Activated CD4-positive, alpha-beta T cell treated with anti-CD3 and anti-CD28 coated beads for 36 hours (primary cell): ENCODE measurements at regions not wholly inside any gene's neighbourhood (a gene's known extent, or its start where the extent isn't known, plus 50 kb on each side); places are given as distances from the start of the nearest gene placed in this dataset.

ENCODE experiments used
- ATAC-seq: fragments of 200-7000 bp; cut with Tn5 transposase; one replicate; pipeline ENCODE4 v1.10.0; 2021; ENCODE audit warnings: mild to moderate bottlenecking, moderate library complexity
- CTCF ChIA-PET: fragments of 350-600 bp; sonication (Branson Sonifier 250); formaldehyde crosslinking; loops from one replicate; lab custom pipeline; 2021; ENCODE audit warnings: antibody characterized with exemption; lab: Charles Lee
- POLR2A ChIA-PET: fragments of 350-600 bp; sonication (Branson Sonifier 250); formaldehyde crosslinking; loops from one replicate; lab custom pipeline; 2021; ENCODE audit warnings: antibody characterized with exemption, inconsistent platforms; lab: Charles Lee
- DNase-seq: peaks from one replicate; pipeline ENCODE4 v3.0.0-alpha.2; 2020
- H3K27ac Mint-ChIP-seq: one replicate; pipeline ENCODE4 v1.8.0; 2021; ENCODE audit warnings: mixed read lengths
- H3K27me3 Mint-ChIP-seq: one replicate; pipeline ENCODE4 v1.8.0; 2021; ENCODE audit warnings: mixed read lengths
- H3K36me3 Mint-ChIP-seq: one replicate; pipeline ENCODE4 v1.8.0; 2021; ENCODE audit warnings: low read depth, mixed read lengths
- H3K4me1 Mint-ChIP-seq: one replicate; pipeline ENCODE4 v1.8.0; 2021; ENCODE audit warnings: mixed read lengths
- H3K4me3 Mint-ChIP-seq: one replicate; pipeline ENCODE4 v1.8.0; 2021; ENCODE audit warnings: mild to moderate bottlenecking, moderate library complexity, mixed read lengths
- H3K9me3 Mint-ChIP-seq: one replicate; pipeline ENCODE4 v1.8.0; 2021; ENCODE audit warnings: low read depth, mixed read lengths
- intact Hi-C, 2 experiments: fragments of 100-400 bp; cut with DNase I in 1 of 2; cut with micrococcal nuclease in 1 of 2; formaldehyde crosslinking; loops; one replicate each; pipeline versions ENCODE4 v1.14.2 to v1.15.1; 2022 to 2024; cut with DNase I, micrococcal nuclease

GRCh38 chr10:111392910-111393309, 316.1 kb downstream of the ADRA2A start:
- H3K9me3 Mint-ChIP-seq, result no peaks in the 10 kb centered on the region
- intact Hi-C loops, result no loop called here
- POLR2A ChIA-PET, result no interaction called here
- no peak for ATAC-seq
- CTCF ChIA-PET, result interaction anchor here (1.2 kb wide), 1 partner anchor 744 kb away, joined by 4 read pairs; no protein-coding TSS in a partner anchor
- H3K27ac Mint-ChIP-seq, result no peak overlapping the region
- no peaks in the 10 kb centered on the region for H3K36me3 Mint-ChIP-seq
- no peak for DNase-seq
- no peak overlapping the region for H3K4me3 Mint-ChIP-seq
- H3K4me1 Mint-ChIP-seq, result no peaks in the 10 kb centered on the region
- H3K27me3 Mint-ChIP-seq, result peaks cover 5% of the 10 kb centered on the region

GRCh38 chr10:111410740-111411139, 333.9 kb downstream of the ADRA2A start:
- DNase-seq (no peak), ATAC-seq (no peak)
- CTCF ChIA-PET, result no interaction called here
- Mint-ChIP-seq H3K27ac (no peak overlapping the region), H3K4me1 (no peaks in the 10 kb centered on the region), H3K27me3 (peaks cover 23% of the 10 kb centered on the region), H3K4me3 (no peak overlapping the region), H3K9me3 (no peaks in the 10 kb centered on the region), H3K36me3 (no peaks in the 10 kb centered on the region)
- intact Hi-C loops, result no loop called here
- POLR2A ChIA-PET, result no interaction called here

- POLR2A ChIA-PET, result no interaction called here
- Mint-ChIP-seq H3K36me3 (no peaks in the 10 kb centered on the region), H3K9me3 (no peaks in the 10 kb centered on the region), H3K27ac (no peak overlapping the region), H3K27me3 (peaks cover 4% of the 10 kb centered on the region), H3K4me1 (no peaks in the 10 kb centered on the region), H3K4me3 (no peak overlapping the region)
- no peak for DNase-seq
- ATAC-seq, result no peak
- CTCF ChIA-PET, result no interaction called here
- intact Hi-C loops, result no loop called here
Measured at GRCh38 chr10:111425459-111425858, 348.6 kb downstream of the ADRA2A start.

- CTCF ChIA-PET, result no interaction called here
- Mint-ChIP-seq H3K27me3 (no peaks in the 10 kb centered on the region), H3K9me3 (no peaks in the 10 kb centered on the region), H3K36me3 (no peaks in the 10 kb centered on the region), H3K4me1 (no peaks in the 10 kb centered on the region), H3K4me3 (no peak overlapping the region), H3K27ac (no peak overlapping the region)
- ATAC-seq, result peak; percentile 16
- intact Hi-C loops, result no loop called here
- DNase-seq, result no peak
- POLR2A ChIA-PET, result no interaction called here
Measured at GRCh38 chr10:111429288-111430028, 352.6 kb downstream of the ADRA2A start.

- Mint-ChIP-seq H3K27ac (no peak overlapping the region), H3K4me3 (no peak overlapping the region), H3K4me1 (no peaks in the 10 kb centered on the region), H3K9me3 (no peaks in the 10 kb centered on the region), H3K36me3 (no peaks in the 10 kb centered on the region), H3K27me3 (no peaks in the 10 kb centered on the region)
- ChIA-PET CTCF (no interaction called here), POLR2A (no interaction called here)
- ATAC-seq (peak; percentile 64), DNase-seq (peak; percentile 7)
- intact Hi-C loops, result no loop called here
Measured at GRCh38 chr10:111430070-111430469, 353.2 kb downstream of the ADRA2A start.

GRCh38 chr10:111432588-111432987, 355.8 kb downstream of the ADRA2A start:
- intact Hi-C loops, result no loop called here
- H3K4me3 Mint-ChIP-seq, result no peak overlapping the region
- DNase-seq, result no peak
- ChIA-PET CTCF (interaction anchor here (0.6 kb wide), 1 partner anchor 150 kb away, joined by 3 read pairs; no protein-coding TSS in a partner anchor), POLR2A (no interaction called here)
- no peaks in the 10 kb centered on the region for H3K4me1 Mint-ChIP-seq
- H3K27me3 Mint-ChIP-seq, result peaks cover 2% of the 10 kb centered on the region
- no peak overlapping the region for H3K27ac Mint-ChIP-seq
- no peak for ATAC-seq
- no peaks in the 10 kb centered on the region for H3K9me3 Mint-ChIP-seq
- no peaks in the 10 kb centered on the region for H3K36me3 Mint-ChIP-seq

- Mint-ChIP-seq H3K27ac (no peak overlapping the region), H3K27me3 (peaks cover 7% of the 10 kb centered on the region), H3K4me1 (no peaks in the 10 kb centered on the region), H3K36me3 (no peaks in the 10 kb centered on the region), H3K9me3 (no peaks in the 10 kb centered on the region), H3K4me3 (no peak overlapping the region)
- intact Hi-C loops, result no loop called here
- POLR2A ChIA-PET, result no interaction called here
- ATAC-seq (no peak), DNase-seq (no peak)
- CTCF ChIA-PET, result no interaction called here
Measured at GRCh38 chr10:111435871-111436270, 359.0 kb downstream of the ADRA2A start.

GRCh38 chr10:111439034-111439842, 362.4 kb downstream of the ADRA2A start:
- H3K27ac Mint-ChIP-seq, result no peak overlapping the region
- no peaks in the 10 kb centered on the region for H3K9me3 Mint-ChIP-seq
- ATAC-seq (peak; percentile 68), DNase-seq (no peak)
- H3K4me3 Mint-ChIP-seq, result no peak overlapping the region
- ChIA-PET CTCF (interaction anchor here (0.5 to 1.2 kb wide), 2 partner anchors 15 to 46 kb away, joined by 3 read pairs; no protein-coding TSS in a partner anchor), POLR2A (no interaction called here)
- no peaks in the 10 kb centered on the region for H3K4me1 Mint-ChIP-seq
- intact Hi-C loops, result no loop called here
- peaks cover 17% of the 10 kb centered on the region for H3K27me3 Mint-ChIP-seq
- no peaks in the 10 kb centered on the region for H3K36me3 Mint-ChIP-seq

GRCh38 chr10:111440501-111440900, 363.7 kb downstream of the ADRA2A start:
- H3K4me3 Mint-ChIP-seq, result no peak overlapping the region
- DNase-seq, result no peak
- POLR2A ChIA-PET, result no interaction called here
- intact Hi-C loops, result no loop called here
- H3K36me3 Mint-ChIP-seq, result no peaks in the 10 kb centered on the region
- peaks cover 17% of the 10 kb centered on the region for H3K27me3 Mint-ChIP-seq
- ATAC-seq, result no peak
- CTCF ChIA-PET, result no interaction called here
- H3K4me1 Mint-ChIP-seq, result no peaks in the 10 kb centered on the region
- no peaks in the 10 kb centered on the region for H3K9me3 Mint-ChIP-seq
- H3K27ac Mint-ChIP-seq, result no peak overlapping the region

- H3K36me3 Mint-ChIP-seq, result no peaks in the 10 kb centered on the region
- CTCF ChIA-PET, result no interaction called here
- intact Hi-C loops, result no loop called here
- no peak overlapping the region for H3K4me3 Mint-ChIP-seq
- POLR2A ChIA-PET, result no interaction called here
- no peak overlapping the region for H3K27ac Mint-ChIP-seq
- ATAC-seq, result no peak
- DNase-seq, result no peak
- peaks cover 5% of the 10 kb centered on the region for H3K9me3 Mint-ChIP-seq
- H3K4me1 Mint-ChIP-seq, result no peaks in the 10 kb centered on the region
- peaks cover 17% of the 10 kb centered on the region for H3K27me3 Mint-ChIP-seq
Measured at GRCh38 chr10:111445667-111446066, 368.8 kb downstream of the ADRA2A start.

- no peaks in the 10 kb centered on the region for H3K4me1 Mint-ChIP-seq
Measured at GRCh38 chr10:111446966-111447365, 370.1 kb downstream of the ADRA2A start.

GRCh38 chr10:111452153-111452552, 375.3 kb downstream of the ADRA2A start:
- no peaks in the 10 kb centered on the region for H3K36me3 Mint-ChIP-seq
- H3K4me1 Mint-ChIP-seq, result no peaks in the 10 kb centered on the region
- H3K27ac Mint-ChIP-seq, result no peak overlapping the region
- CTCF ChIA-PET, result interaction anchor here (0.6 kb wide), 1 partner anchor 375 kb away, joined by 4 read pairs; no protein-coding TSS in a partner anchor
- H3K9me3 Mint-ChIP-seq, result peaks cover 4% of the 10 kb centered on the region
- POLR2A ChIA-PET, result no interaction called here
- intact Hi-C loops, result no loop called here
- ATAC-seq (no peak), DNase-seq (no peak)
- no peak overlapping the region for H3K4me3 Mint-ChIP-seq
- H3K27me3 Mint-ChIP-seq, result peaks cover 6% of the 10 kb centered on the region

More at GRCh38 chr10:111446966-111447365, 370.1 kb downstream of the ADRA2A start:
- ChIA-PET POLR2A (no interaction called here), CTCF (no interaction called here)
- Mint-ChIP-seq H3K9me3 (peaks cover 5% of the 10 kb centered on the region), H3K36me3 (no peaks in the 10 kb centered on the region), H3K4me3 (no peak overlapping the region), H3K27me3 (peaks cover 12% of the 10 kb centered on the region), H3K27ac (no peak overlapping the region)
- no peak for DNase-seq
- intact Hi-C loops, result no loop called here
- ATAC-seq, result no peak
